Esophagus muscularis mucosa (tissue), 4 donors: ENCODE measurements at regions not wholly inside any gene's neighbourhood (a gene's known extent, or its start where the extent isn't known, plus 50 kb on each side); places are given as distances from the start of the nearest gene placed in this dataset.

Source experiments
- EP300 ChIP-seq: sonication (generic); formaldehyde crosslinking; IDR thresholded peaks from one replicate; pipeline ENCODE4 v1.6.1; 2017; ENCODE audit warnings: antibody characterized with exemption
- POLR2A ChIP-seq: fragments of 450-650 bp; IDR thresholded peaks from one replicate; pipeline ENCODE4 v1.6.1; 2017; ENCODE audit warnings: antibody characterized with exemption, moderate library complexity, mild to moderate bottlenecking, low read depth
- POLR2AphosphoS5 ChIP-seq, 2 donors: sonication (generic); formaldehyde crosslinking; IDR thresholded peaks; one replicate each; pipeline ENCODE4 v1.6.1; 2017; ENCODE audit warnings: antibody characterized with exemption in 2 of 2
- TF ChIP-seq, protein P1 (sequence below), 3 experiments: fragments of 200-600 bp in 2 of 3; fragments of 450-650 bp in 1 of 3; sonication (generic) in 2 of 3; IDR thresholded peaks; one replicate each; pipeline ENCODE4 v1.5.1; 2017 to 2019; ENCODE audit warnings: antibody characterized with exemption in 3 of 3, mild to moderate bottlenecking in 2 of 3, moderate library complexity in 1 of 3

DNA sequence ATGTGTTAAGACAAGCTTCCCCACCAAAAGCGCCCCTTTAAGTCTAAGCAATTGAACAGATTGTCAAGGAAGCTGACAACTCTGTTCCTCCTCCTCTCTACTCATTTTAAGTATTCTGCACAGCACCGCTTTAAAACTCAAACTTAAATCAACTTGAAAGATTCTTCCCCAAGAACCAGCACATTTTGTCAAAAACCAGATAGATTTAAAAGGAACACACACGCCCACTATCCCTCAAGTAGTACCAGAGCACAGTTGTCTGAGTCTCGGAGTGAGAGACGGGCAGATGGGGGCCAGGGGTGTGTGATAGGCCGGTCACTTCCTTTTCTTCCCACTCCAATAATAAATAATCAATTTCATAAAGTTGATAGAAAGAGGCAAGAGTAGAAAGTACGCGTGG is 67.7 kb upstream of the POU3F3 start:
- TF ChIP-seq, protein P1, sequence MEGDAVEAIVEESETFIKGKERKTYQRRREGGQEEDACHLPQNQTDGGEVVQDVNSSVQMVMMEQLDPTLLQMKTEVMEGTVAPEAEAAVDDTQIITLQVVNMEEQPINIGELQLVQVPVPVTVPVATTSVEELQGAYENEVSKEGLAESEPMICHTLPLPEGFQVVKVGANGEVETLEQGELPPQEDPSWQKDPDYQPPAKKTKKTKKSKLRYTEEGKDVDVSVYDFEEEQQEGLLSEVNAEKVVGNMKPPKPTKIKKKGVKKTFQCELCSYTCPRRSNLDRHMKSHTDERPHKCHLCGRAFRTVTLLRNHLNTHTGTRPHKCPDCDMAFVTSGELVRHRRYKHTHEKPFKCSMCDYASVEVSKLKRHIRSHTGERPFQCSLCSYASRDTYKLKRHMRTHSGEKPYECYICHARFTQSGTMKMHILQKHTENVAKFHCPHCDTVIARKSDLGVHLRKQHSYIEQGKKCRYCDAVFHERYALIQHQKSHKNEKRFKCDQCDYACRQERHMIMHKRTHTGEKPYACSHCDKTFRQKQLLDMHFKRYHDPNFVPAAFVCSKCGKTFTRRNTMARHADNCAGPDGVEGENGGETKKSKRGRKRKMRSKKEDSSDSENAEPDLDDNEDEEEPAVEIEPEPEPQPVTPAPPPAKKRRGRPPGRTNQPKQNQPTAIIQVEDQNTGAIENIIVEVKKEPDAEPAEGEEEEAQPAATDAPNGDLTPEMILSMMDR (IDR thresholded peaks at IDR 0.05): no peak
- TF ChIP-seq POLR2AphosphoS5 (IDR thresholded peaks at IDR 0.05): no peak
- TF ChIP-seq POLR2A: no peak
- no peak for TF ChIP-seq EP300
